Caco-2 (cell line): ENCODE measurements at regions not wholly inside any gene's neighbourhood (a gene's known extent, or its start where the extent isn't known, plus 50 kb on each side); places are given as distances from the start of the nearest gene placed in this dataset.

Experiments used
- BruUV-seq: library from RNA; stranded (reverse); fragments of 400-500 nt; replicated peaks from 2 replicates; lab custom pipeline; 2021; lab: Mats Ljungman, UMichigan
- CTCF ChIA-PET: fragments of 300-600 bp; sonication (Branson Sonifier 250); formaldehyde crosslinking; loops from one replicate; lab custom pipeline; 2022; ENCODE audit warnings: antibody characterized with exemption; lab: Charles Lee
- POLR2A ChIA-PET: fragments of 300-600 bp; sonication (Branson Sonifier 250); formaldehyde crosslinking; loops from one replicate; lab custom pipeline; 2022; ENCODE audit warnings: antibody characterized with exemption; lab: Charles Lee
- DNase-seq, 2 experiments: peaks; one replicate each; pipeline versions ENCODE4 v3.0.0 to v3.0.0-alpha.2; 2020 to 2022
- H3K27me3 ChIP-seq: replicated peaks from 2 replicates; pipeline ENCODE4 v1.6.0; 2011; ENCODE audit warnings: low read length; ENCODE audit not compliant: control insufficient read depth, insufficient read depth
- H3K36me3 ChIP-seq: 2 replicates; pipeline ENCODE4 v1.5.1; 2011; ENCODE audit warnings: low read length; ENCODE audit not compliant: control insufficient read depth, insufficient read depth
- H3K4me1 ChIP-seq: fragments of 250-450 bp; sonication (Bioruptor Pico); 2 replicates; pipeline ENCODE4 v1.5.1; 2020; ENCODE audit warnings: mild to moderate bottlenecking
- H3K4me3 ChIP-seq: 2 replicates; pipeline ENCODE4 v1.5.1; 2011; ENCODE audit warnings: low read depth, mild to moderate bottlenecking, control low read depth, low read length
- H3K9me3 ChIP-seq: fragments of 250-450 bp; sonication (Bioruptor Pico); 2 replicates; pipeline ENCODE4 v1.5.1; 2020; ENCODE audit warnings: mild to moderate bottlenecking, moderate library complexity
- H3K27ac Mint-ChIP-seq: one replicate; pipeline ENCODE4 v1.8.0; 2022; ENCODE audit warnings: mixed read lengths; ENCODE audit not compliant: unreplicated experiment
- H3K27me3 Mint-ChIP-seq: one replicate; pipeline ENCODE4 v1.8.0; 2022; ENCODE audit warnings: mixed read lengths; ENCODE audit not compliant: insufficient read depth, unreplicated experiment
- H3K36me3 Mint-ChIP-seq: one replicate; pipeline ENCODE4 v1.8.0; 2022; ENCODE audit warnings: mild to moderate bottlenecking, mixed read lengths; ENCODE audit not compliant: insufficient read depth, unreplicated experiment
- H3K4me1 Mint-ChIP-seq: one replicate; pipeline ENCODE4 v1.8.0; 2022; ENCODE audit warnings: low read depth, mixed read lengths; ENCODE audit not compliant: unreplicated experiment
- H3K4me3 Mint-ChIP-seq: one replicate; pipeline ENCODE4 v1.8.0; 2022; ENCODE audit warnings: mild to moderate bottlenecking, moderate library complexity, mixed read lengths; ENCODE audit not compliant: unreplicated experiment
- H3K9me3 Mint-ChIP-seq: one replicate; pipeline ENCODE4 v1.8.0; 2022; ENCODE audit warnings: mixed read lengths; ENCODE audit not compliant: unreplicated experiment
- intact Hi-C: fragments of 100-400 bp; cut with micrococcal nuclease; formaldehyde crosslinking; loops from one replicate; pipeline ENCODE4 v1.10.0; 2022; ENCODE audit not compliant: unreplicated experiment
- TF ChIP-seq, protein P1 (sequence below), 2 experiments: fragments of 200-600 bp in 1 of 2; IDR thresholded peaks; 1 replicate in 1 of 2; 2 replicates in 1 of 2; pipeline versions ENCODE4 v1.5.1 to v1.8.0; 2011 to 2022; ENCODE audit warnings: antibody characterized with exemption in 1 of 2, control low read depth in 1 of 2, inconsistent platforms in 1 of 2, low read depth in 1 of 2, low read length in 1 of 2, mild to moderate bottlenecking in 1 of 2, moderate library complexity in 1 of 2; ENCODE audit not compliant: insufficient read depth in 1 of 2, severe bottlenecking in 1 of 2, unreplicated experiment in 1 of 2

DNA sequence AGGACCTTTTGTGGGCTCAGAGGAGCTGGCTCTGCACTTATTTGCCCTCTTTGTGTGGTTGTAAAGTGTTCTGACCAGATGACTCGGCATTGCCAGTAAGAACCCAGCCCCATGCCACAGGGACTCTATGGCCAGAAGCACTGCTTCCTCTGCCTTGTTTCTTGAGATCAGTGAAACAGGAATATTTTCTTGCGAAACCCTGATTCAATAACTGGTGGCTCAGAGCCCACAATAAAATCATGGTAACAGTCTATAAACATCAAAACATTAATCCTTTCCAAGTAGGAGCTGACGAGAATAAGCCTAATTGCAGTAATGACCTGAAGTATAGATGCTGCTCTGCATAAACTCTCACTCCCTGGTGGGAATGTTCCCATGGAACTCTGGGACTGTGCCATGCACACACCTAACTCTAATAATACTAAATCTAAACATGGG is 344.3 kb downstream of the ZNF608 start:
- ChIA-PET CTCF (no interaction called here), POLR2A (no interaction called here)
- Histone ChIP-seq H3K4me1 (no peaks in the 10 kb centered on the region), H3K27me3 (no peaks in the 10 kb centered on the region), H3K9me3 (no peaks in the 10 kb centered on the region; the same call in 1 of the 2 replicates), H3K36me3 (no peaks in the 10 kb centered on the region), H3K4me3 (no peak overlapping the region)
- Mint-ChIP-seq H3K4me3 (no peak overlapping the region), H3K27me3 (no peaks in the 10 kb centered on the region), H3K27ac (no peak overlapping the region), H3K9me3 (no peaks in the 10 kb centered on the region), H3K36me3 (no peaks in the 10 kb centered on the region), H3K4me1 (peaks cover 6% of the 10 kb centered on the region)
- BruUV-seq: no TSS peak
- intact Hi-C loops: no loop called here
- TF ChIP-seq, protein P1, sequence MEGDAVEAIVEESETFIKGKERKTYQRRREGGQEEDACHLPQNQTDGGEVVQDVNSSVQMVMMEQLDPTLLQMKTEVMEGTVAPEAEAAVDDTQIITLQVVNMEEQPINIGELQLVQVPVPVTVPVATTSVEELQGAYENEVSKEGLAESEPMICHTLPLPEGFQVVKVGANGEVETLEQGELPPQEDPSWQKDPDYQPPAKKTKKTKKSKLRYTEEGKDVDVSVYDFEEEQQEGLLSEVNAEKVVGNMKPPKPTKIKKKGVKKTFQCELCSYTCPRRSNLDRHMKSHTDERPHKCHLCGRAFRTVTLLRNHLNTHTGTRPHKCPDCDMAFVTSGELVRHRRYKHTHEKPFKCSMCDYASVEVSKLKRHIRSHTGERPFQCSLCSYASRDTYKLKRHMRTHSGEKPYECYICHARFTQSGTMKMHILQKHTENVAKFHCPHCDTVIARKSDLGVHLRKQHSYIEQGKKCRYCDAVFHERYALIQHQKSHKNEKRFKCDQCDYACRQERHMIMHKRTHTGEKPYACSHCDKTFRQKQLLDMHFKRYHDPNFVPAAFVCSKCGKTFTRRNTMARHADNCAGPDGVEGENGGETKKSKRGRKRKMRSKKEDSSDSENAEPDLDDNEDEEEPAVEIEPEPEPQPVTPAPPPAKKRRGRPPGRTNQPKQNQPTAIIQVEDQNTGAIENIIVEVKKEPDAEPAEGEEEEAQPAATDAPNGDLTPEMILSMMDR (IDR thresholded peaks at IDR 0.05; ENCODE audit: insufficient read depth in 1 of 2, low read depth in 1 of 2, low read length in 1 of 2, severe bottlenecking in 1 of 2, unreplicated experiment in 1 of 2): no peak
- DNase-seq: no peak

- H3K9me3 Mint-ChIP-seq: no peaks in the 10 kb centered on the region
- TF ChIP-seq, protein P1 (IDR thresholded peaks at IDR 0.05; ENCODE audit: insufficient read depth in 1 of 2, low read depth in 1 of 2, low read length in 1 of 2, severe bottlenecking in 1 of 2, unreplicated experiment in 1 of 2): no peak
- POLR2A ChIA-PET: no interaction called here
- no peak overlapping the region for H3K4me3 ChIP-seq
- no peaks in the 10 kb centered on the region for H3K36me3 ChIP-seq
- no peak overlapping the region for H3K27ac Mint-ChIP-seq
- H3K27me3 Mint-ChIP-seq: no peaks in the 10 kb centered on the region
- H3K4me1 ChIP-seq: no peaks in the 10 kb centered on the region
- no peak overlapping the region for H3K4me3 Mint-ChIP-seq
- no peaks in the 10 kb centered on the region for H3K27me3 ChIP-seq
- H3K36me3 Mint-ChIP-seq: no peaks in the 10 kb centered on the region
- DNase-seq: no peak
- peaks cover 6% of the 10 kb centered on the region for H3K4me1 Mint-ChIP-seq
- H3K9me3 ChIP-seq: no peaks in the 10 kb centered on the region; the same call in 1 of the 2 replicates
- intact Hi-C loops: no loop called here
- CTCF ChIA-PET: no interaction called here
- BruUV-seq: no TSS peak
Measured at GRCh38 chr5:124401476-124402143, 344.8 kb downstream of the ZNF608 start.

DNA sequence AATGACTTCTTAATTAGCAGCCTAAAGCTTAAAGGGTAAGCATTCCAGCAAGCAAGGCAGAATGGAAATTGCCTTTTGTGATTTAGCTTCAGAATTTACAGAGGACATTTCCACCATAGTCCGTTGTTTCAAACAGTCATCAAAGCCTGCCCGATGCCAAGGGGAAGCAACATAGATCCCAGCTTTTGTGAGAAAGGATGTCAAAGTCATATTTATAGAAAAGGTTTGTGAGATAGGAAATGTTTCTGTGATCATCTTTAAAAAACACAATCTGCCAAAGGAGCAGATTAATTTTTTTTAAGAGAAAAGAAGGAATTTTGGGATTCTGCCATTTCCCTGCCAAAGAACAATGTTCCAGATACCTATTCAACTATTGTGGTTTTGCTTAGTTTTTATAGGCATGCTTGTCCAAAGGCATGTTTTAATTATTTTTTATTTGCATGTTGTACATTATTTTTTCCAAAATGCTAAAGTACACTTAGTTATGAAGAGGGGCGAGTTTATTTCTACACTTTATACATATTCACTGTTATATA is 346.9 kb downstream of the ZNF608 start:
- H3K36me3 Mint-ChIP-seq: no peaks in the 10 kb centered on the region
- H3K9me3 Mint-ChIP-seq: no peaks in the 10 kb centered on the region
- H3K36me3 ChIP-seq: no peaks in the 10 kb centered on the region
- H3K9me3 ChIP-seq: no peaks in the 10 kb centered on the region
- no peaks in the 10 kb centered on the region for H3K27me3 Mint-ChIP-seq
- ChIA-PET CTCF (interaction anchor here (0.5 kb wide), 1 partner anchor 106 kb away, joined by 5 read pairs; no protein-coding TSS in a partner anchor), POLR2A (no interaction called here)
- BruUV-seq: no TSS peak
- intact Hi-C loops: no loop called here
- no peaks in the 10 kb centered on the region for H3K4me1 Mint-ChIP-seq
- DNase-seq: no peak
- H3K27ac Mint-ChIP-seq: no peak overlapping the region
- no peaks in the 10 kb centered on the region for H3K27me3 ChIP-seq
- no peaks in the 10 kb centered on the region for H3K4me1 ChIP-seq
- H3K4me3 ChIP-seq: no peak overlapping the region
- TF ChIP-seq, protein P1 (IDR thresholded peaks at IDR 0.05; ENCODE audit: insufficient read depth in 1 of 2, low read depth in 1 of 2, low read length in 1 of 2, severe bottlenecking in 1 of 2, unreplicated experiment in 1 of 2): no peak
- no peak overlapping the region for H3K4me3 Mint-ChIP-seq
